ENCODE measurements at regions not wholly inside any gene's neighbourhood (a gene's known extent, or its start where the extent isn't known, plus 50 kb on each side); places are given as distances from the start of the nearest gene placed in this dataset.

DNA sequence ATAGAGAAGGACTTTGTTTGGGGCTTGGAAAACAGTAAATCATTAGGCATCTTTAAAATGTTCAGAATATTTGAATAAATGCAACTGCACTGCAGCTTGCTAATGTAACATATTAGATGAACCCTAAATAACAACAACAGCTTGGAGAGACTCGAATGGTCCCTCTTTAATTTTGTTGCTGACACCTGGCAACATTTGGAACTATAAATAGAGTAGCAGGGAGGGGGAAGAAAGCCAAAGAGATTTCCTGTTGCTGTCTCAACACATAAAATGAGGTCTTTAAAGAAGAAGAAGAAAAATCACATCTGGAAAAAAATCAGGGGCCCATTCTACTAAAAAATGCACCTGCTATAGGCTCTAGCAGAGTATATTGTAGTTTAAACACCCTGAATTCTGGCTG is 49.9 kb upstream of the DPPA4 start:
- H3K4me3 Mint-ChIP-seq = no peak overlapping the region
- CTCF ChIA-PET = no interaction called here
- H3K4me1 Mint-ChIP-seq (ENCODE audit: low read depth) = no peaks in the 10 kb centered on the region
- no peak overlapping the region for H3K27ac Mint-ChIP-seq
- DNase-seq = no peak
- no peaks in the 10 kb centered on the region for H3K36me3 Mint-ChIP-seq (ENCODE audit: low read depth)
- intact Hi-C loops (cut with micrococcal nuclease) = no loop called here
- H3K27me3 Mint-ChIP-seq (ENCODE audit: low read depth) = peaks cover 3% of the 10 kb centered on the region
- H3K9me3 Mint-ChIP-seq = no peaks in the 10 kb centered on the region

Measured in activated naive CD4-positive, alpha-beta T cell treated with anti-CD3 and anti-CD28 coated beads for 36 hours (primary cell).